ENCODE measurements at regions not wholly inside any gene's neighbourhood (a gene's known extent, or its start where the extent isn't known, plus 50 kb on each side); places are given as distances from the start of the nearest gene placed in this dataset.
"Not testable (repeated sequence)": the region's sequence is repeated elsewhere in the genome, so short reads cannot be mapped to it uniquely, and the experiment has no call there.

DNA sequence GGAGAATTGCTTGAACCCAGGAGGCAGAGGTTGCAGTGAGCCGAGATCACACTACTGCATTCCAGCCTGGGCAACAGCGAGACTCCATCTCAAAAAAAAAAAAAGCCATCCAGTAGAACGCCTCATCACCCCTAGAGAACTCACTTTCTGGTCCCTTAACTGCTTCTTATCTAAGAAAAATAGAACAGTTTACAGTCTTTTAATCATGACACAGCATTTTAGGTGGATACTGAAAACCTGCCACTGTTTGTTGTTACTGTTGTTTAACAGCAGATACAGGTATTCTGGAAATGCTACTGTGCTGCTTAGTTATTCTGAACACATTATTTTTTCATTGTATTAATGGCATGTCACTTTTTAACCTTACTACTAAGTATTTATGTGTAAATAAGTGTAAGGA, 624.3 kb upstream of the GHITM start:
- H3K27me3 Mint-ChIP-seq (ENCODE audit: low read depth): no peaks in the 10 kb centered on the region
- DNase-seq (ENCODE audit: low spot score): no peak
- no peak overlapping the region for H3K27ac Mint-ChIP-seq (ENCODE audit: unreplicated experiment)
- H3K4me3 Mint-ChIP-seq (ENCODE audit: unreplicated experiment): no peak overlapping the region
- H3K4me1 Mint-ChIP-seq (ENCODE audit: low read depth): no peaks in the 10 kb centered on the region
- TF ChIP-seq, protein P1, sequence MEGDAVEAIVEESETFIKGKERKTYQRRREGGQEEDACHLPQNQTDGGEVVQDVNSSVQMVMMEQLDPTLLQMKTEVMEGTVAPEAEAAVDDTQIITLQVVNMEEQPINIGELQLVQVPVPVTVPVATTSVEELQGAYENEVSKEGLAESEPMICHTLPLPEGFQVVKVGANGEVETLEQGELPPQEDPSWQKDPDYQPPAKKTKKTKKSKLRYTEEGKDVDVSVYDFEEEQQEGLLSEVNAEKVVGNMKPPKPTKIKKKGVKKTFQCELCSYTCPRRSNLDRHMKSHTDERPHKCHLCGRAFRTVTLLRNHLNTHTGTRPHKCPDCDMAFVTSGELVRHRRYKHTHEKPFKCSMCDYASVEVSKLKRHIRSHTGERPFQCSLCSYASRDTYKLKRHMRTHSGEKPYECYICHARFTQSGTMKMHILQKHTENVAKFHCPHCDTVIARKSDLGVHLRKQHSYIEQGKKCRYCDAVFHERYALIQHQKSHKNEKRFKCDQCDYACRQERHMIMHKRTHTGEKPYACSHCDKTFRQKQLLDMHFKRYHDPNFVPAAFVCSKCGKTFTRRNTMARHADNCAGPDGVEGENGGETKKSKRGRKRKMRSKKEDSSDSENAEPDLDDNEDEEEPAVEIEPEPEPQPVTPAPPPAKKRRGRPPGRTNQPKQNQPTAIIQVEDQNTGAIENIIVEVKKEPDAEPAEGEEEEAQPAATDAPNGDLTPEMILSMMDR (IDR thresholded peaks at IDR 0.05): no peak
- peaks cover 3% of the 10 kb centered on the region for H3K36me3 Mint-ChIP-seq (ENCODE audit: low read depth)
- H3K9me3 Mint-ChIP-seq (ENCODE audit: low read depth): peaks cover 5% of the 10 kb centered on the region

DNA sequence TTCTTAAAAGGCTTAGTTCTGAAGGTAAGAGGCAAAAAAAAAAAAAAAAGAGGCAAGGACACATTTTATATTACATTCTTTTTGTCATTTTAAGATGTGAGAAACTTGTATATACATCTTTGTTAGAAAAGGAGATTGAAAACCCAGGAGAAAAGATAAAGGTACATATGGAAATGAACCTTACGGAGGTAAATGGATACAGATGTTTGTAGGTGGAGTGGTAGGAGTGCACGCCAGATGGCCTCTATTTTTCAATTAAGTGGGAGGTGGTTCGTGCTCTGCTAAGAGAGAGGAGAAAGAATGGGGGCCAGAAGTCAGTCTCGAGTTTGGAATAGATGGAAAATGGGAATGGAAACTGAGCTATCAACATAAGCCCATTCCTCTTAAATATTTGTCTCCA, 622.5 kb upstream of the GHITM start:
- H3K27me3 Mint-ChIP-seq (ENCODE audit: low read depth): no peaks in the 10 kb centered on the region
- peaks cover 9% of the 10 kb centered on the region for H3K9me3 Mint-ChIP-seq (ENCODE audit: low read depth)
- no peak overlapping the region for H3K4me3 Mint-ChIP-seq (ENCODE audit: unreplicated experiment)
- H3K27ac Mint-ChIP-seq (ENCODE audit: unreplicated experiment): no peak overlapping the region
- TF ChIP-seq, protein P1 (IDR thresholded peaks at IDR 0.05): no peak
- H3K36me3 Mint-ChIP-seq (ENCODE audit: low read depth): peaks cover 3% of the 10 kb centered on the region
- H3K4me1 Mint-ChIP-seq (ENCODE audit: low read depth): peaks cover 8% of the 10 kb centered on the region
- no peak for DNase-seq (ENCODE audit: low spot score)

DNA sequence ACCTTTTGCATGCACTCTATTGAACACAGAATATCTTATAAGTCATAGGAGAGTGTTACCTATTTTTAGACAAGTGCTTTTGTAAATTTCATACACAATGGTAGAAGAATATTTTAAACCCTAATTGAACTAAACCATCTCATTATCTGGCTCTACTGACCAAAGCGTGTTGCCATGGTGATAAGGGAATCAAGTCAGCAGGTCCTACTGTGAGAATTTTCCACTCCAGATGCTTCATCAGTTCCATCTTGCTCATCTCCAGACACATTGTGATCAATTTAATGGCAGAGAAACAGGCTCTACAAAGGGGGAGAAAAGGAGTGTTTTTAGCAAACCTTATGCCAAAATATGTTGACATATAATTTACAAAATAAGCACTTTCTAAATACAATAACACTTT, 621.9 kb upstream of the GHITM start:
- Mint-ChIP-seq H3K4me3 (ENCODE audit: unreplicated experiment) (no peak overlapping the region), H3K27ac (ENCODE audit: unreplicated experiment) (no peak overlapping the region), H3K36me3 (ENCODE audit: low read depth) (peaks cover 3% of the 10 kb centered on the region), H3K9me3 (ENCODE audit: low read depth) (peaks cover 9% of the 10 kb centered on the region), H3K27me3 (ENCODE audit: low read depth) (no peaks in the 10 kb centered on the region), H3K4me1 (ENCODE audit: low read depth) (peaks cover 15% of the 10 kb centered on the region)
- TF ChIP-seq, protein P1 (IDR thresholded peaks at IDR 0.05): no peak
- DNase-seq (ENCODE audit: low spot score): no peak

DNA sequence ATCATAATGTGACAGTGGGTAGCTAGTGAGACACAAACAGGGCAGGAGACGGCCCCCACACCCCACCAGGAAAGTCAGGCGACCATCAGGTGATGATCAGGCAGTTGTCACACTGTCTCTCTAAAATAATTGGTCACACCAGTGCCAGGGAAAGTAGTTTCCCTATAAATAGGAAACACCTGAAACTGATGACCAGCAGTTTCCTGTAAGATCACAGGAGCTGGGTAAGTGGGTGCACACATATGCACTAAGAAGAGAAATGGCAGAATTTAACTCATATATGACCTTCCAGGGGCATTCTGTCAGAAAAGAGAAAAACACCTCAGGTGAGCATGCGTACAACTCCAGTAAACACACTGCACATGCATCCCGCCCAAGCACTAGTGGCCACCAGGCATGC, 620.5 kb upstream of the GHITM start:
- no peak overlapping the region for H3K4me3 Mint-ChIP-seq (ENCODE audit: unreplicated experiment)
- peaks cover 3% of the 10 kb centered on the region for H3K36me3 Mint-ChIP-seq (ENCODE audit: low read depth)
- TF ChIP-seq, protein P1 (IDR thresholded peaks at IDR 0.05): no peak
- no peak overlapping the region for H3K27ac Mint-ChIP-seq (ENCODE audit: unreplicated experiment)
- DNase-seq (ENCODE audit: low spot score): no peak
- H3K9me3 Mint-ChIP-seq (ENCODE audit: low read depth): peaks cover 4% of the 10 kb centered on the region
- H3K27me3 Mint-ChIP-seq (ENCODE audit: low read depth): no peaks in the 10 kb centered on the region
- H3K4me1 Mint-ChIP-seq (ENCODE audit: low read depth): peaks cover 28% of the 10 kb centered on the region

DNA sequence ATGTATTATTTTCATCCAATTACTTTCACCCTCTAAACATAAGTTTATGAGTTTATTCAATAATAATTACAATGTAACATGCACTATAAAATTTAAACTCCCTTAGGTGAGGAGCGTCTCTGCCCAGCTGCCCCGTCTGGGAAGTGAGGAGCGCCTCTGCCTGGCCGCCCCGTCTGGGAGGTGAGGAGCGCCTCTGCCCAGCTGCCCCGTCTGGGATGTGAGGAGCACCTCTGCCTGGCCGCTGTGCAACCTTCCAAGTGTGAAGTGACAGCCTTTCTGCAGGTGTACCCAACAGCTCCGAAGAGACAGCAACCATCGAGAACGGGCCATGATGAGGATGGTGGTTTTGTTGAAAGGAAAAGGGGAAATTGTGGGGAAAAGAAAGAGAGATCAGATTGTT, 618.9 kb upstream of the GHITM start:
- peaks cover 42% of the 10 kb centered on the region for H3K4me1 Mint-ChIP-seq (ENCODE audit: low read depth)
- not testable (repeated sequence) for DNase-seq (ENCODE audit: low spot score); H3K4me3 Mint-ChIP-seq (ENCODE audit: unreplicated experiment); H3K27ac Mint-ChIP-seq (ENCODE audit: unreplicated experiment); H3K36me3 Mint-ChIP-seq (ENCODE audit: low read depth); H3K27me3 Mint-ChIP-seq (ENCODE audit: low read depth); H3K9me3 Mint-ChIP-seq (ENCODE audit: low read depth)

DNA sequence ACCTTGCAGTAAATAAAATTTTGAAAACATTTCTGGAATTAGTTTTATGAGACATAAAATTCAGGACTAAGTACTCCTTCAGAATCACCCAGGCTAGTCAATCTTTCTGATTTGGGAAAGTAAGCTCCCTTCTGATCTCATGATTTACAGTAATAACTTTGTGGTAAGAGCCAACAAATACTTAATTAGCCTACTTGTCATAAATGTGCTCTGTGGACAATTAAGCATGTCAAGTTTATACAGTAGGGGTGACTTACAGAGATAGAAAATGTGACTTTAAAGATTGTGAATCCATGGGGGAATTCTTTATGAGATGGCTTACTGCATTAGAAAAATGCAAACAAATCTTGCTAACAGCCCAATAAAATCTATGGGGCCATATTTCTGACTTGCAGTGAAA, 616.9 kb upstream of the GHITM start:
- peaks cover 42% of the 10 kb centered on the region for H3K4me1 Mint-ChIP-seq (ENCODE audit: low read depth)
- DNase-seq (ENCODE audit: low spot score): no peak
- H3K27me3 Mint-ChIP-seq (ENCODE audit: low read depth): no peaks in the 10 kb centered on the region
- TF ChIP-seq, protein P1 (IDR thresholded peaks at IDR 0.05): no peak
- H3K9me3 Mint-ChIP-seq (ENCODE audit: low read depth): peaks cover 18% of the 10 kb centered on the region
- H3K4me3 Mint-ChIP-seq (ENCODE audit: unreplicated experiment): no peak overlapping the region
- H3K27ac Mint-ChIP-seq (ENCODE audit: unreplicated experiment): peak overlapping the region; percentile 99
- H3K36me3 Mint-ChIP-seq (ENCODE audit: low read depth): peaks cover 3% of the 10 kb centered on the region
